T-helper 17 cell (primary cell): ENCODE measurements at regions not wholly inside any gene's neighbourhood (a gene's known extent, or its start where the extent isn't known, plus 50 kb on each side); places are given as distances from the start of the nearest gene placed in this dataset.

ENCODE experiments used
- ATAC-seq: fragments of 150-1000 bp; cut with Tn5 transposase; 2 replicates; pipeline ENCODE4 v1.10.0; 2021; ENCODE audit warnings: mild to moderate bottlenecking, moderate library complexity
- DNase-seq, 3 donors: peaks; one replicate each; pipeline versions ENCODE4 v3.0.0 to v3.0.0-alpha.2; 2020 to 2021
- H3K9me3 ChIP-seq: one replicate; pipeline ENCODE4 v1.7.0; 2013; ENCODE audit warnings: low read length, mild to moderate bottlenecking; ENCODE audit not compliant: control insufficient read depth, poor library complexity, severe bottlenecking
- H3K27ac Mint-ChIP-seq: one replicate; pipeline ENCODE4 v1.8.0; 2022; ENCODE audit warnings: mild to moderate bottlenecking, moderate library complexity, mixed read lengths
- H3K27me3 Mint-ChIP-seq: one replicate; pipeline ENCODE4 v1.8.0; 2022; ENCODE audit warnings: mixed read lengths
- H3K36me3 Mint-ChIP-seq: one replicate; pipeline ENCODE4 v1.8.0; 2022; ENCODE audit warnings: low read depth, mixed read lengths
- H3K4me1 Mint-ChIP-seq: one replicate; pipeline ENCODE4 v1.8.0; 2022; ENCODE audit warnings: mild to moderate bottlenecking, mixed read lengths
- H3K4me3 Mint-ChIP-seq: one replicate; pipeline ENCODE4 v1.8.0; 2022; ENCODE audit warnings: mild to moderate bottlenecking, moderate library complexity, mixed read lengths

GRCh38 chr7:131893631-131894340 lies 337.4 kb upstream of the PODXL start:
- Mint-ChIP-seq H3K4me3 (no peak overlapping the region), H3K36me3 (no peaks in the 10 kb centered on the region), H3K27me3 (peaks cover 35% of the 10 kb centered on the region), H3K4me1 (no peaks in the 10 kb centered on the region), H3K27ac (no peak overlapping the region)
- DNase-seq (no peak), ATAC-seq (no peak)
- no peaks in the 10 kb centered on the region for H3K9me3 ChIP-seq

DNA sequence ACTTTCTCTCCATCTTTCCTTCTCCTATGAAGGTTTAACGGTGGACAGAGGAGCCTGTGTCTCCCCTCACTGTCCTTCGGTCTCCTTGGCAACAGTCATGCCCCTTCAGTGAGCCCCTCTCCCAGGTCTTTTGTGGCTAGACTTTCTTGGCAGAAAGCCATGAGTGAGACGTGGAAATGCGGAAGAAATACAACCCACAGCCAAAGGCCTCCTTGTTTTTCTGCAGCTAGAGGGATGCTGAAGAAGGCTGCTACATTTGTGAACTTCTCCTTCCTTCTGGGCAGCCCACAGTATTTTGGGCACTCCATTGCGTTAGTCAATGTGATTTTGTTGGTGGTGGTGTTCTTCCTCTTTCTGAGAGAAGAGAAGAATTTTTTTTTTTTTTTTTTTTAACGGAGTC lies 333.7 kb upstream of the PODXL start:
- H3K4me1 Mint-ChIP-seq, result no peaks in the 10 kb centered on the region
- ATAC-seq, result no peak
- no peaks in the 10 kb centered on the region for H3K36me3 Mint-ChIP-seq
- no peak overlapping the region for H3K27ac Mint-ChIP-seq
- no peak for DNase-seq
- H3K4me3 Mint-ChIP-seq, result no peak overlapping the region
- H3K9me3 ChIP-seq, result peaks cover under 1% of the 10 kb centered on the region
- peaks cover 28% of the 10 kb centered on the region for H3K27me3 Mint-ChIP-seq

GRCh38 chr7:131889572-131890150 lies 333.2 kb upstream of the PODXL start:
- DNase-seq (no peak), ATAC-seq (no peak)
- peaks cover 3% of the 10 kb centered on the region for H3K9me3 ChIP-seq
- no peaks in the 10 kb centered on the region for H3K4me1 Mint-ChIP-seq
- no peak overlapping the region for H3K4me3 Mint-ChIP-seq
- no peaks in the 10 kb centered on the region for H3K36me3 Mint-ChIP-seq
- H3K27me3 Mint-ChIP-seq, result peaks cover 24% of the 10 kb centered on the region
- H3K27ac Mint-ChIP-seq, result no peak overlapping the region

DNA sequence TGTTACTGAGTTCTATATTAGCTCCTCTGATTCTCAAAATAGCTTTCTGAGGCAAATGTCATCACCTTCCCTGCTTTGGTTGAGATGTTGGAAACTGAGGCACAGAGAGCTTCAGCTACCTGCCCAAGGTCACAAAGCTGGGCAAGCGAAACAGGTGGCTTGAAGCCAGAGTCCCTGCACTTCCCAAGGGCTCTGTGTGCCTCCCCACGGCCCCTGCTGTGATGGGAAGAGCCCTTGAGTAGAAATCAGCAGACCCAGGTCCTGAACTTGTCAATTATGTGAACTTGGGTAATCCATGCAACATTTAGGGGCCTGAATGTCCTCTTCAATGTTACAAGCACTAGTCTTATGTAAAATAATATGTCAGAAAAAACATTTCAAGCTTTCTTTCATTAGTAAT lies 327.3 kb upstream of the PODXL start:
- H3K27ac Mint-ChIP-seq, result no peak overlapping the region
- DNase-seq, result no peak
- ATAC-seq, result no peak
- peaks cover 14% of the 10 kb centered on the region for H3K27me3 Mint-ChIP-seq
- no peaks in the 10 kb centered on the region for H3K4me1 Mint-ChIP-seq
- H3K4me3 Mint-ChIP-seq, result no peak overlapping the region
- no peaks in the 10 kb centered on the region for H3K36me3 Mint-ChIP-seq
- peaks cover 3% of the 10 kb centered on the region for H3K9me3 ChIP-seq

DNA sequence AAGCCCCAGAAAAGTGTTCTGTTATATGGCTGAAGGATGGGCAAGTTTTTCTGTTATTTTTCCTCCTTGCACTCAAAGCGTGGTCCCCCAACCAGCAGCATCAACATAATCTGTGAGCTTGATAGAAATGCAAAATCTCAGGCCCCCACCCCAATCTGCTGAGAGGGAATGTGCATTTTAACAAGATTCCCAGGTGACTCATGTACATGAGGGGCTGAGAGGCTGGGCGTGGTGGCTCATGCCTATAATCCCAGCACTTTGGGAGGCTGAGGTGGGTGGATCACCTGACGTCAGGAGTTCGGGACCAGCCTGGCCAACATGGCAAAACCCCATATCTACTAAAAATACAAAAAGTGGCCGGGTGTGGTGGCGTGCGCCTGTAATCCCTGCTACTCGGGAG lies 326.8 kb upstream of the PODXL start:
- Mint-ChIP-seq H3K4me3 (no peak overlapping the region), H3K4me1 (no peaks in the 10 kb centered on the region), H3K36me3 (no peaks in the 10 kb centered on the region), H3K27me3 (peaks cover 13% of the 10 kb centered on the region), H3K27ac (no peak overlapping the region)
- DNase-seq, result no peak
- peaks cover 3% of the 10 kb centered on the region for H3K9me3 ChIP-seq
- no peak for ATAC-seq

GRCh38 chr7:131882321-131882720 lies 325.9 kb upstream of the PODXL start:
- peaks cover 3% of the 10 kb centered on the region for H3K9me3 ChIP-seq
- Mint-ChIP-seq H3K36me3 (no peaks in the 10 kb centered on the region), H3K4me3 (no peak overlapping the region), H3K27me3 (peaks cover 5% of the 10 kb centered on the region), H3K27ac (no peak overlapping the region), H3K4me1 (no peaks in the 10 kb centered on the region)
- DNase-seq, result no peak
- no peak for ATAC-seq

- DNase-seq, result no peak
- Mint-ChIP-seq H3K27ac (no peak overlapping the region), H3K27me3 (peaks cover 5% of the 10 kb centered on the region), H3K4me1 (no peaks in the 10 kb centered on the region), H3K36me3 (no peaks in the 10 kb centered on the region), H3K4me3 (no peak overlapping the region)
- H3K9me3 ChIP-seq, result peaks cover 1% of the 10 kb centered on the region
- ATAC-seq, result no peak
Observed at GRCh38 chr7:131880078-131880477, 323.6 kb upstream of the PODXL start.

- Mint-ChIP-seq H3K4me1 (no peaks in the 10 kb centered on the region), H3K4me3 (no peak overlapping the region), H3K36me3 (no peaks in the 10 kb centered on the region), H3K27me3 (peaks cover 5% of the 10 kb centered on the region), H3K27ac (no peak overlapping the region)
- DNase-seq (no peak), ATAC-seq (no peak)
- H3K9me3 ChIP-seq, result no peaks in the 10 kb centered on the region
Observed at GRCh38 chr7:131879424-131879823, 323.0 kb upstream of the PODXL start.

GRCh38 chr7:131878777-131879176 lies 322.3 kb upstream of the PODXL start:
- H3K4me1 Mint-ChIP-seq, result no peaks in the 10 kb centered on the region
- no peak for ATAC-seq
- no peak for DNase-seq
- no peaks in the 10 kb centered on the region for H3K36me3 Mint-ChIP-seq
- peaks cover 5% of the 10 kb centered on the region for H3K27me3 Mint-ChIP-seq
- no peak overlapping the region for H3K27ac Mint-ChIP-seq
- no peak overlapping the region for H3K4me3 Mint-ChIP-seq
- H3K9me3 ChIP-seq, result no peaks in the 10 kb centered on the region

- H3K9me3 ChIP-seq, result no peaks in the 10 kb centered on the region
- Mint-ChIP-seq H3K36me3 (no peaks in the 10 kb centered on the region), H3K27me3 (peaks cover 4% of the 10 kb centered on the region), H3K27ac (no peak overlapping the region), H3K4me3 (no peak overlapping the region), H3K4me1 (no peaks in the 10 kb centered on the region)
- no peak for DNase-seq
- ATAC-seq, result no peak
Observed at GRCh38 chr7:131873581-131873980, 317.2 kb upstream of the PODXL start.

DNA sequence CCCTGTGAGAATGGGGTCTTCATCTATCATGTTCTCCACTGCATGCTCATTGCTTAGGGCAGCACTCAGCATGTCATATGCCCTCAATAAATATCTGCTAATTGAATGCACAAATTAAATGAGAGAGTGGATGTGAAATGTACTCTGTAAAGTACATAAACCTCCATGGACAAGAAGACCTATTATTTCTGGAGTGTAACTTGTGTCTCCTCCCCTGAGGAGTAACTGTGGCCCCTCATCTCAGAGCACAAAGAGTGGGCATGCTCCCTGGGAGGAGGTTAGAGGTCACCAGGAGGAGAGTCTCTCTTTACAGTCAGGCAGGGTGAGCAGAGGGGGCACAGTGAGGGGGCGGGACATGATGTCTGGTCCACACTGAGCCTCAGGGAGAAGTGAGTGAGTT lies 313.6 kb upstream of the PODXL start:
- no peaks in the 10 kb centered on the region for H3K4me1 Mint-ChIP-seq
- ATAC-seq (no peak), DNase-seq (no peak)
- H3K27me3 Mint-ChIP-seq, result peaks cover 4% of the 10 kb centered on the region
- no peak overlapping the region for H3K27ac Mint-ChIP-seq
- no peak overlapping the region for H3K4me3 Mint-ChIP-seq
- H3K9me3 ChIP-seq, result no peaks in the 10 kb centered on the region
- H3K36me3 Mint-ChIP-seq, result no peaks in the 10 kb centered on the region

DNA sequence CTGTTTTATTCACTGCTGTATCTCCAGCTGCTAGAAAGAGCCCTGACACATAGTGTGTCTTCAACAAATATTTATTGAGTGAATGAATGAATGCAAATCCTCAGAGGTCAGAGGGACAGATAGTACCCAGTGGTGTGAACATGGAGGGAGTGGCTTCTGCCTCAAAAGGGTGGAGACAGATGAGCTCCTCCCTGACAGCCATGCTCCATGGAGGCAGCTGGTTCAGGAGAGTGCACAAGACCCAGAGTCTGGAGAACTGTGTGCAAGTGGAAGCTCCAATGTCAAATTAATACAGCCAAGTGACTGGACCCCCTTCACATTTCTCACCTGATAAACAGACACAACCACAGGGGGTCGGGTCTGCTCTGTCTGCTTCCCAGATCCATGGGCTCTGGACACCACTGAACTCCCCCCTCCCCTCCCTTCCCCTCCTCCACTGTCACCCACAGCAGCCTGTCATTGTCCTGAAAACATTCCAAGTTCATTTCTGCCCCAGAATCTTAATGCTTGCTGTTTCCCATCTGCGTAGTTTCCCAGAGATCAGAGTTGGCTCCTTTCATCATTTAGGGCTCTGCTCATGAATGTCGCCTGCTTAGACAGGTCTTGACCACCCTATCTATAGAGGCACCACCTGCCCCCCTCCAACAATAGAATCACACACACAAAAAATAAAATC lies 312.9 kb upstream of the PODXL start:
- DNase-seq, result no peak
- H3K27me3 Mint-ChIP-seq, result peaks cover 4% of the 10 kb centered on the region
- no peak overlapping the region for H3K4me3 Mint-ChIP-seq
- no peaks in the 10 kb centered on the region for H3K9me3 ChIP-seq
- no peak overlapping the region for H3K27ac Mint-ChIP-seq
- no peaks in the 10 kb centered on the region for H3K4me1 Mint-ChIP-seq
- H3K36me3 Mint-ChIP-seq, result no peaks in the 10 kb centered on the region
- ATAC-seq, result no peak

DNA sequence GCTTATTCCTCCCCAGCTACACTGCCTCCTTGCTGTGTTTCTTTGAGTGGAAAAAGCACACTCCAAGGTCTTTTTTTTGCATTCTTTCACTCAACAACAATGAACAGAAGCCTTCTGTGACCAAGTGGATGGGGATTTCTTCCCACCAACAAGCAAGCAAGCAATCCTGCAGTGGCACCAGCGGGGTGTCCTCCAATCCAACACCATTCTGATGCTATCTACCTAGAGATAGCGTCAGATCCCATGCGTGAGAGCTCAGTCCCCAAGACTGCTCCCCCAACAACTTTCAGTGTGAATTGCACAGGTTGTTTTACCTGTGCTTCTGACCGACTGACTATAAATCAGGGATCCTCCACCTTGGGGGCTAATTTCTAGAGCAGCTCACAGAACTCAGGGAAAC lies 311.0 kb upstream of the PODXL start:
- DNase-seq (no peak), ATAC-seq (no peak)
- H3K4me1 Mint-ChIP-seq, result no peaks in the 10 kb centered on the region
- H3K27ac Mint-ChIP-seq, result no peak overlapping the region
- H3K9me3 ChIP-seq, result no peaks in the 10 kb centered on the region
- H3K36me3 Mint-ChIP-seq, result no peaks in the 10 kb centered on the region
- H3K4me3 Mint-ChIP-seq, result no peak overlapping the region
- H3K27me3 Mint-ChIP-seq, result peaks cover 4% of the 10 kb centered on the region

DNA sequence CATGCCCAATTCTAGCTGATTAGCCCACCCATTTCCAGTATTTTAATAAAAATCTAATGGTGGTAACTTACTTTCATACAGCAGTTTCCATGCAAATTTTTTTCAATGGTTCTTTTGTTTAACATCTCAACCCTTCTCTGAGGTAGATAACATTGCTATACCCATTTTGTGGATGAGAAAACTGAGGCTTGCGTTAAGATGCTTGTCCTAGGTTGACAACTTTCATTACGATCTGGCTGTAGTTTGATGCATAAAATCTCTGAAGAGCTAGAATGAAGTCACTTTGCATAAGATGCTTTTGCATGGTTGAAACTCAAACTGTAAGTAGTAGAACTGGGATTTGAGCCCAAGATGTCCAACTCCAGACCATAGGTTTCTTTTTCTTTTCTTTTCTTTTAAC lies 309.5 kb upstream of the PODXL start:
- no peaks in the 10 kb centered on the region for H3K9me3 ChIP-seq
- Mint-ChIP-seq H3K4me1 (no peaks in the 10 kb centered on the region), H3K27ac (no peak overlapping the region), H3K36me3 (no peaks in the 10 kb centered on the region), H3K27me3 (peaks cover 12% of the 10 kb centered on the region), H3K4me3 (no peak overlapping the region)
- no peak for ATAC-seq
- no peak for DNase-seq
